A172 (cell line): ENCODE measurements at regions not wholly inside any gene's neighbourhood (a gene's known extent, or its start where the extent isn't known, plus 50 kb on each side); places are given as distances from the start of the nearest gene placed in this dataset.

ENCODE experiments used
- DNase-seq: peaks from one replicate; pipeline ENCODE4 v3.0.0-alpha.2; 2015; ENCODE audit warnings: low spot score

DNA sequence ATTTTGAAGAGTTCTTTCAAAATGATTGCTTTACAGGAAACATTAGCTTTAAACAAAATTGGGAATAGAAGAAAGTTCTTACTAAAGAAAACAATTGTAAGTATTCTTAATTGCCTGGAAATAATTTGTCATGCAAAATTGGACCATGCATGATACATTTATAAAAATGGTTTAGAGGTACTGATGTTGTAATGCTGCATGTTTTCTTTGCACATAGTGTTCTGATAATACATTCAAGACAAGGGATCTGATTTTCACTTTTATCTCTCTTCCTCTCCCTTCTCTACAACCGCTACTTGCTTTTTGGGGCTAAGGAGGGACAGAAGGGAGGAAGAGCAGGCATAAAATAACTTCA is 211.6 kb upstream of the MPDZ start:
- no peak for DNase-seq

DNA sequence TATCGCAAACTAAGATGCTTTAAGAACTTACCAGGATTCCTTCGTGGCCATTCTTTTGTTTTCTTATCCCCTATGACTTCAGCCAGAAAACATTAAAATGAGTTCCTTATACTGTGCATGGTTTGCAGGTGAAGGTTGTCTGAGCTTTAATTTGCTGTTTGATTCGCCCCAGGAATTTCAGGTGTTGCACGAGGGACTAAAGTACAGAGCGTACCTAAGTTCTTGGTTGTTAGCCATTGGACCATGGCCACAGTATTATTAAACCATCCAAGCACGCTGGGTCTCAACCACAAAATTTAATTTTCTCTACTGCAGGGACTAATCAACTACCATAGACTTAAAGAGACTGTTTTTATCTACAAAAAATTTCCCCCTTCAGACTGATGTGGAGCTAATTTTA is 208.4 kb upstream of the MPDZ start:
- no peak for DNase-seq

DNA sequence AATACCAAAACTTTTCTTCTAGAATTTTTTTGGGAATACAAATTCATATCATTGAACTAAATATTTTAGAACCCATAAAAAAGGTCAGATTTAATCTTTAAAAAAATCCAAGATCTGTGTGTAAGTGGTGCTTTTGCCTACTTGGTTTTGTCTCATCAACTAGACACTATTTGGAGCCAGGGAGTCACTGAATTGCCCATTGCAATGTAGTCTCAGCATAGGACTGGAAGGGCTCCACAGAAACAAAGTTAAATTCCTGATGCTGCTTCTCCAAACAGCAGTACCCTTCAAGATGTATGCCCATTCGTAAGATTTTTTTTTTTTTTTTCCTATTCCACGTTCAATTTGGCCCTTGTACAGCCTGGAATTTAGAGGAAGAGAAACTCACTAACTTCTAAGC is 208.0 kb upstream of the MPDZ start:
- no peak for DNase-seq

DNA sequence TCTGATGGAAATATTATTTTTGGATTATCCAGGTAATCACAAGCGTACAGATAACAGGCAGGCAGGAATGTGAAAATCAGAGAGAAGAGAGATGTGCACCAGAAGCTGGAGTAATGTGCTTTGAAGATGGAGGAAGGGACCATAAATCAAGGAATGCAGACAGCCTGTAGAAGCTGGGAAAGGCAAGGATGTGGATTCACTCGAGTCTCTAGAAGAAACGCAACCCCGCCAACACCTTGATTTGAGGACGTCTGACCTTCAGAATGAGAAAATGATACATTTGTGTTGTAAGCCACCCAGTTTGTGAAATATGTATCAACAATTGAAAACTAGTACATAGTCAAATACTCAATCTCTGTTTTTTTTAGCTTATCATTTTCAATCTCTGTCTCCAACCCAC is 207.6 kb upstream of the MPDZ start:
- DNase-seq, result no peak

DNA sequence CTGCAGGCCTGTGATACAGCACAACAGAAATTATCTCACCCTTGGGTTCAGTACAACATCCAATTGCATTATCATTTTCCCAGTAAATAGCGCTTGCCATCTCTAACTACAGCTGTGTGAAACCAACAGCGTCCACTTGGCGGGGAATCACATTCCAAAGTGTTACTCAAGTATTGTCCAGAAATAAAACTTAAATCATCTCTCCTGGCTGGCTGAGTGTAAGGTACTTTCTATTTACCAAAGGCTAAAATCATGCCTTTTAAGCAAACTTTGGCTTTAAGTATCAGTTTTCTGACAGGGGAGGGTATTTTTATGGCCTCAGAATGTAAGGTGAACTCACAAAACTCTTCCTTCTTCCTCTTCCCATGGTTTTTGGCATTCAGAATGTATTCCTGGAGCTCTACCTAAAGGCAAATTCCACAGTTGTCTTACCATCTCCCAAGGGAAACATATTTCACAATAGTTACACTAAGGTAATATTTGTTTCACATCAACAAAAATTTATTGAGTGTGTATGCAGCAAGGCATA is 205.6 kb upstream of the MPDZ start:
- peak; percentile 22 for DNase-seq

DNA sequence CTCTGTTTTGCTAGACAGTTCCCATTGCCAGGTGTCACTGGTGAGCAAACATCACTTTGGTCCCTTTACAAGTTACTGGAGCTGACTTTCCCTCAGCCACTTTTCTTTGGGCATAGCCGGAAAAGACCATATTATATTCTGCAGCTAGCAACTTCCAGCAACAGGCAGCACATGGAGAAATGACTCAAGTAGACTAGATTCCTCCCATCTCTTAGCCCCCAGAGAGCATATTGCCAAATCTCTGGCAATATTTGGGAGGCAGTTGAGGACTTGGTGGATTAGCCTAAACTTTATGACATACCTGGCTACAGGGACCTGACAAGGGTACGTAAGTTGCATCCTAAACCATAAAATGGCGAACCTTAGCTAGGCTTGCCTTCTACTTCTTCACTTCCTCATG is 204.7 kb upstream of the MPDZ start:
- DNase-seq, result no peak

DNA sequence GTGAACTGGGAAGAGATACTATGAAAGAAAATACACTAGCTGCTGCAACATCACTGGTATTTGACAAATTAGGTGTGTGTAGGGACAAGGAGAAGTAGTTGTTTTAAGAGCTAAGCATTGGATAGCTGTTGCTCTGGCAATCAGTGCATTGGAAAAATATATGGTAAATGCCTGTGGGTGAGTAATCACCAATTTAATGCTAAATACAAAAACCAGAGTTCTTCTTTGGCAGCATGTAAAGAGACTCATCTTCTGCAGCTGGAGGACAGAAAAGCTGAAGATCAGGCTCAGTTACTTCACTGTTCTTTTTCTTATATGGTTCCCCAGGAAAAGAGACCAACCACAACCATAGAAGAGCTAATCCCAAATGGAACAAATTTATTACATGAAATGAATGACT is 201.8 kb upstream of the MPDZ start:
- DNase-seq, result no peak

DNA sequence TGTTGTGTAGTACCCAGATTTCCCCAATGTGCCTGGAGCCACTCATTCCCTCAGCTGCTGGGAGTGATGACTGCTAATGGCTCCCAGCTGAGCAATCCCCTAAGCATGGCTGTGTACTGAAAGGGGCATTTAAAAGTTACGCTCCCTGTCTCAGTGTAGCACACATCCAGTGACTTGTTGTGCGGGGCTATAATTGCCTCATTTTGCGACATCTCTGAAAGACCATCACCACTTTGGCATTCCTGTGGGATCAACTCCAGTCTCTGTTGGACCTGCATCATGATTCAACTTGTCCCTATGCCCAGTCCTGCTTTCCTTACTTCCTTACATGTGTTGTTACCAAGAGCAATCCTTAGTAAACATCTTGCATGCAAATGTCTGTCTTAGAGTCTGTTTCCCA is 201.2 kb upstream of the MPDZ start:
- DNase-seq, result no peak

DNA sequence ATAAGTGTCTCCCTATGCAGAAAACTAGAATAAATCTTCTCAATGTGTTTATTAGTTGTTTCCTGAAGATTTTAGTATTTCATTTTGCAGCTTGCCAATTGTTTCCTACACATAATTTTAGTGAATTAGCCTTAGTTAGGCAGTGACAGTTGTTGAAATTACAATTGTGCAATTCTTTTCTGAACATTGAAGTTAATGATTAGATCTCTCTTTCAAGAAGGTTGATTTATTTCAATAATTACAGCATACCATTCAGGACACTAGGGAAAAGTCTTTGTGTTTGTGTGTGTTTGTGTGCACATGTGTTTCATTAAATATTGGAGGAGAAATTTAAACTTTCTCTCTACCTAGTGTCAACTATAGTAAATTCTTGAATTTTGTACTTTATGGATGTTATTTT is 199.6 kb upstream of the MPDZ start:
- DNase-seq, result no peak

DNA sequence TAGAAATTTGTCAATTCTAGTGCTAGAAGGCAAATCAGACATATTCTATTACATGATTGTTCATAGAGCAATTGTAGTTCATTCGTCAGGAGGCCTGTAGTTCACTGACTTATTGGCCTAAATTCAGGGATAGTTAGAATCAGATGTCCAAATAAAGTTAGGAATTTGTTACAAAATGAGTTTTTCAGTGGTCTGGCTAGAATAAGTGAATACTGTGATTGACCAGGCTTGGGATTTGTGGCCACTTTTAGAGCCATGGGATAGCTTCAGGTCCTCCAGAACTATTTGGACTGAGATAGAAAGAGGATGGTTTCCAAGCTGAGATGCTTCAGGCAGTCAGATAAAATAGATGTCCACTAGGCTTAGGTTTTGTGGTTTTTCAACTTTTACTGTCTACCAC is 199.1 kb upstream of the MPDZ start:
- no peak for DNase-seq

DNA sequence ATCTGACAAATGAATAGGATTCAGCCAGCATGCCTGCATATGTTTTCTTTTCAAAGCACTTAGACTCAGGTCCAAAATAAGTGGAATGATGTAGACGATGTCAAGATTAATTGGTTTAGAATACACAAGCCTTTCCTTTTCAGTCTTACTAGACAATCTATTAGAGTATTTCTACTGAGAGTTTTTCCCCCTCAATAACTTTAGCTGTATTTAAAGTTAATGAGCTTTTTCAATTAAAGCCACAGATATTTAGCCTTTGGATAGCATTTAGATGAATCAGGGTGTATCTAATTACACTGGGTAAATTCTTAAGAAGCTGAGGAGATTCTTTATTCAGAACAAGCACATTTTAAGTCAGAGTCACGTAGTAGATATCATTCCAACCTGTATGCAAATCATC is 198.7 kb upstream of the MPDZ start:
- no peak for DNase-seq

DNA sequence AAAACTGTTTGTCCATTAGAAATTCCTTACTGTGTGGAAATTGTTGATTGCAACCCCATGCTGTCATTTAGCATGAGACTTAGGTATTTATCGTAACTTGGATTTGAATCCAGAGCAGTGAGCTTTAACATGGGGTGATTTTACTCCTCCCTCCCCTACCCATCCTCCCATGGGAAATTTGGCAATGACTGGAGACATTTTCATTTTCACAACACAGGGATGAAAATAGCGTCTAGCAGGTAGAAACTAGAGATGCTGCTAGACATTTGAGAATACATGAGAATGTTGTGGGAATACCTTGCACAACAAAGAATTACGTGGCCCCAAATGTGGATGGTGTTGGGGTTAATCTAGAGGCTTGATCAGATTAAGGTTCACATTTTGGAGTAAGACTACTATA is 191.3 kb upstream of the MPDZ start:
- DNase-seq, result no peak

DNA sequence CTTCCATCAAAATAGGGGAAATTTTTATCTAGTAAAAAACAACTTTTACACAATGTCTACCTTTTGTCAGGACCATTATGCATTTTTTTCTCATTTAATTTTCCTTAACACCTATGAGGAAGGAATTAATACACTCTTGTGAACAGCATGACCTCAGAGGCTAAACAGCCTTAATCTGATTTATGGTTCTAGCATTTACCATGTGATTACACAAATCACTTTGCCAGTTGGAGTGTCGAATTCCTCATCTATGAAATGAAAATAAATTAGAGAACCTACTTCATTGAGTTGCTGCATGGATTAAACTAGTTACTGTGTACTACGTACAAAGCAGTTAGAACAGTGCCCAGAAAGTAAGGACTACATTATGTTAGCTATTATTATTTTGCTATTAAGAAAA is 187.7 kb upstream of the MPDZ start:
- no peak for DNase-seq

DNA sequence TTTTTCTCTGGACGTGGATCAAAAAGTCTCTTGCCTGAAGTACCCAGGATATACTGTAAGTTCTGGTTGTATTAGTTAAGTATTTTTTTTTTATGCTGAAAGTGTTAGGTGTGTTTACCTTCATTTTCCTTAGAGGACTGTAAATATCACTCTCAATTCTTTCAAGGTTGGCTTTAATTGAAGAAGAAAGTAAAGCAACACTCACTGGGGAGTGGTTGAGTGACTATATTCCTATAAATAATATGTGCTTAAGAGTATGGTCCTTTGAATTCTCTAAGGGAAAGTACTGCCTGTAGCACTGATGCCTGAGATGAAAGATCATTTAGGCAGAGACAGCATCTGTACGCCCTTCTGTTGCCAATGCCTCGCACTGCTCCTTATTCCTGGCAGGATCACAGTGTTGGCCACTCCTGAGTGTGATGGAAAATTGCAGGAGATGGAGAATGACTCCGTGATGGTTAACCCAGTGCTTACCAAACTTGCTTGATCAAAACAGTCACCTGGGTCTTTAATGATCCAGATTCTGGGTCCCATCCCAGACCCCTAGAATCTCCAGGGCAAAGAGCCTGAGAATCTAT is 182.0 kb upstream of the MPDZ start:
- DNase-seq, result no peak

DNA sequence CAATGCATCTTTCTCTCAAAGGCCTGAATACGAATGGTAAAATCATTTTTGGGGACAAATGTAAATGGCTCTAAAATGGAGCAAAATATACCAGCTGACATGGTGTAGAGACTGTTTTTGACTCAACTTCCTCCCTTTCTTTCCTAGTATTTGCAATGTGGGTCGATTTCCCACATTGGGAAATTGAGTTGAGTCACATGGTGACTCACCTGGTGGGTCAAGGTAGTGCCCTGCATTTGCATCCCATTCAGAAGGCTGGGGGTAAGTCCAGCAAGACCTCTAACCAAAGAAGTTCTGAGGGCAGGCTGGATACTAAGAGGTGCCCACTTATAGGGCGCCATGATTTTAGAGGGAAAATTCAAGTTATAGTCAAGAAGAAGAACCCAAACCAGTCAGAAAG is 179.6 kb upstream of the MPDZ start:
- no peak for DNase-seq

DNA sequence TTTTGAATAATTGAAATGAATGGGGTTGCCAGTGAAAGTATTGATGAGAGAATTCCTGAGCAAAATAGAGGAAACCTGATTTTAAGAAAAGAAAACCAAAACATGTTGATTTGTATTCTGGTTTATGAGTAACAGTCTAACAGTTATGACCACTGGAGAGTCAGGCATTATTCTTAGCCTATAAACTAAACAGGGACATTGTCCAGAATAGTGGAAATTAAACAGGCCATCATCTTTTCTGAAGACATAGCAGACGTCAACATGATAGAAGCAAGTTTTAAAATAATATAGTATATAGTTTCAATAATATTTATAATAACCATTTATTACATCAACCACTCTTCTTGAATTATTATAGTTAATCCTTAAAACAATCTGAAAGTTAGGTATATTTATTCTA is 178.3 kb upstream of the MPDZ start:
- DNase-seq, result no peak

DNA sequence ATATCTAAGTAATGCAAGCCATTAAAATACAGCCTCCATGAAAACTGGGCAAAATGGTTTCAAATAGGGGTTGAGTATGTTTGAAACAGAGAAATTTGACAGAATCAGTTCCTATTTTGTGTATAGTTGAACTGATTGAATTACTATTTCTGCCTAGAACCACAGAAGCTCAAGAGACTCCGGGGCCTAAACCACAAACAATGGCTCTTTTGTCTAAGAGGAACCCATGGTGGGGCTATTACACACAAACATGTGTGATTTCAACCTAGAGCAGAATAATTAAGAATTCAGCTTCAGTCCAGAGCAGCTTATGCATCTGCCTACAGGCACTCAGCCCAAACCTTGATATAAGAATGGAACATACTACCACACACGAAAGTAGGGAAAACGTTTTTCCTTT is 171.2 kb upstream of the MPDZ start:
- no peak for DNase-seq

DNA sequence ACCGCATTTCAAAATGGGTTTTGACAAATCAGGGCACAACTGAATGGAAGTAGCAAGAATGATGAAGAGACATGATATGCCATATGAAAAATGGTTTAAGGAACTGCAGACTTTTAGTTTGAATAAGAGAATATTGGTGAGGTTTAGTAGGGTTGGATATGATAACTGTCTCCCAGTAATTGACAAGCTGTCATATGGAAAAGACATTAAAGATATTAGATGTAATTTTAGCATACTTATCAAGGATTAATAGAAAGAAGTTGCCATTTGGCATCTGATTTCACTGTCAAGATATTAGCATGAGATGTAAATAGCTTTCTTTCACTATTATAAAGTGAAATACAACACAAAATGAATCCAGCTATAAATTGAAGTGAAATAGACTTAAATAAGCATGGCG is 169.0 kb upstream of the MPDZ start:
- DNase-seq, result no peak

DNA sequence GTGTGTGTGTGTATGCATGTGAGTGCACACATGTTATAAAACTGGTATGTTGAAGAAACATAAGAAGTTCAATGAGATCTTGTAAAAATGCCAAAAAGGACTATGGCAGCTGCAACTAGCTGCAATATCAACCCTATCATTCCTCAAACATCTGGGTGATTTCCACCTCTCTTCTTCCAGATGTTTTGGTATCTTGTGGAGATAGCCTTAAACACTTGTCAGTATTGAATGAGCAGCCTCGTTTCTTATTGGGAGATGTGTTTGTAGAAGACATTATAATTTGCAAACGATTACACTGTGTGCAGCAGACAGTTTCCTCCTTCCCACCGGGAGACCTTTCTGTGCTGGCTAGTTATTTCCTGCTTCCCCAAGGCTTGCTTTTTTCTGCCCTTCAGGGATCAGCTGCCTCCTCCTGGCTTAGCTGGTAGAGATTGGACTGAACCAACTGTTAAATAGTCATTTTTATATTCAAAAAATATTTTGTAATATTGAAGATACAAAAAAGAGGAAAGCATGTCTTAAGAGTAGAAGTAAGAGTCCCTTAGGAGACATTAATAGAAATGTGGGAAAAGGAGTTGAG is 168.4 kb upstream of the MPDZ start:
- no peak for DNase-seq

DNA sequence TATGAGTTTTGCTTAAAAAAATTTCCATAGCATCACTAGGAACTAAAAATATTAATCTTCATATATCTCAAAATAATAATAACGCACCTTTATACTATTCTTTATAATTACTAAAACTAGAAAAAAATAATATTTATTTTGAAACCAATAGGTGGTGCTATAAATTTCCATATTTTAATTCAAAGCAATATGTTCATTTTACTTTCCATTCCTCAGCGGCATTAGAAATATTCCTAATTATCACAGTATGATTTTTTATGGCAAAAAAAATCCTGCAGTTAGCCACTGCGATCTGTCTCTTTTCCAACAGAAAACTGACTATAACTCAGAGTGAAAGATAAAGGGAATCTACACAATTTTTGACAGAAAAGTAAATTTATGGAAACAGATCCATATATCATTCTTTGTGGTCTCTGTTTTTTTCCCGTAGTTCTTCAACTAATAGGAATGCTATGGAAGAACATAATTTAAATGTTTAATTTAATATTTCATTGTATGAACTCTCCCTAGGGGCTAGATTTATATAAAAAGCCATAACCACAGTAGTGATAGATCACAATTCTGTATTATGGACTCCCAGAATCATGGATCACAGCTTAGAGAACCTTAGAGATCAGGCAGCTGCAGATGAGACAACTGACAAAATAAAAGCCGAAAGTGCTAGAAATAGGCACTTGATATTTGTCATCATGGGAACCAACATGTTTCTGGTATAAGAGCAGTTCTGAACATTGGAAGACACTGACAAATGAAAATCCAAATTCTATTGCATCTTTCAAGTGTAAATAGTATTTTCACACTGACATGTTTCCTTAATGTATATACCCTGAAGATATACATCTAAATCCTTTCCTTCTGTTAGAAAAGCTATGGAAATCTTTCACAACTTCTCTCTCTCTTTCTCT is 167.7 kb upstream of the MPDZ start:
- no peak for DNase-seq

DNA sequence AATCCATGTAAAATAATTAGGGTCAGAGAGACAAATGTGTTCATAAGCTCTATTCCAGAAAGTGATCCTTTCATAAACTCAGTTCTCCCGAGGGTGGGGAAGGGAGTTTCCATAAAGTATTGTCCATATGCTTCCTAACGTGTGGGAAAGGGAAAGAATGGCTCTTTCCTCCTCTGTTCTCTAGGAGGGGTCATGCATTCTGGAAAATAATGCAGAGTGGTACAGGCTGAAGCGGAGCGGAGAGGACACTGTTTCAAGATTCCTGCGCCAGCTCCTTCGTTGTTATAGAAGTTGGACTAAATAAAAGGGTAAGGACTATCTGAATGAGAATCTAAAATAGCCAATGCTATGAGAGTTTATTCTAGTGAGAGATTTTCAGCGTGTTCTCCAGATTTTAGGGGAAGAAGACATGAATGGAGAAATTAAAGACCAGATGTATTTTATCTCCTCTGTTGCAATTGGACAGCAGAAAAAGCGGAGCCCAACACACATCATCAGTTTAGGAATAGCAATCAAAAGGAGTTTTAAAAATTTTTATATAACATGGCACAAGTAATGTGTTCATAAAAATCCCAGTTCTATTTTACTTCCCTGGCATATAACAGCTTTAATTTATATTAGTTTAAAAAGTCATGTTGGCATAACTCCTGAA is 166.9 kb upstream of the MPDZ start:
- no peak for DNase-seq

DNA sequence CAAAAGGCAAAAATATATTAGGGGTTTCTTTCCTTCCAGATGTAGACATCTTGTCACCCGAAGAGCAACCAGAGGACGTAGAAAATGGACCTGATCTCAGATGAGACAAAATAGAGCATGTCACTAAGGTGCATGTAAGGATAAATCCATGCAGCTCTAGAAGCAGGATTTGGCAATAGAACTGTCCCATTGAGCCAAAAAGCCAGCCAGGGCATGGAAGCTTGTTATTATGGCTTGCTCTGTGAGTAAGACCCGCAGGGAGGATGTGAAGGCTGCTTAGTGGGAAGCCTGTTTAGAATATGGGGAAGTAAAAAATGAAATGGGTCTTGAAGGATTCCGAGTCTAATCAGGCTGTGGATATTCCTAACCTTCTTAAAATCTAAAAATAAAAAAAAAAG is 165.6 kb upstream of the MPDZ start:
- DNase-seq, result no peak
